HepG2 (cell line): ENCODE measurements at regions not wholly inside any gene's neighbourhood (a gene's known extent, or its start where the extent isn't known, plus 50 kb on each side); places are given as distances from the start of the nearest gene placed in this dataset.

Source experiments
- EP300 ChIP-seq, 3 experiments: sonication (generic) in 1 of 3; formaldehyde crosslinking in 1 of 3; IDR thresholded peaks; 2 replicates each; pipeline versions ENCODE4 v1.5.1 to v1.6.1; 2011 to 2020; ENCODE audit warnings: low read depth in 2 of 3, low read length in 2 of 3, borderline replicate concordance in 1 of 3, improper control_type of control experiment in 1 of 3, mild to moderate bottlenecking in 1 of 3, missing genetic modification reagents in 1 of 3, moderate library complexity in 1 of 3
- GZF1 ChIP-seq: sonication (generic); formaldehyde crosslinking; IDR thresholded peaks from 2 replicates; pipeline ENCODE4 v1.5.1; 2020; ENCODE audit warnings: mild to moderate bottlenecking, missing genetic modification reagents
- HIVEP1 ChIP-seq: sonication (generic); formaldehyde crosslinking; IDR thresholded peaks from 2 replicates; pipeline ENCODE4 v1.4.0; 2020; ENCODE audit warnings: mild to moderate bottlenecking, missing genetic modification reagents
- HNF4A ChIP-seq: sonication (generic); formaldehyde crosslinking; IDR thresholded peaks from 2 replicates; pipeline ENCODE4 v1.4.0; 2020; ENCODE audit warnings: missing genetic modification reagents
- HNRNPL ChIP-seq: fragments of 200-400 bp; formaldehyde crosslinking; IDR thresholded peaks from 2 replicates; pipeline ENCODE4 v1.6.1; 2017; ENCODE audit warnings: mild to moderate bottlenecking, low read depth, low read length
- KLF15 ChIP-seq: sonication (generic); formaldehyde crosslinking; IDR thresholded peaks from 2 replicates; pipeline ENCODE4 v1.8.1; 2023; ENCODE audit warnings: borderline replicate concordance, mild to moderate bottlenecking, inconsistent platforms, missing genetic modification reagents, mixed read lengths
- MAFK ChIP-seq, 2 experiments: IDR thresholded peaks in 1 of 2; conservative IDR thresholded peaks in 1 of 2; 2 replicates each; pipeline ENCODE4 v1.6.1; 2011; ENCODE audit warnings: improper control_type of control experiment in 2 of 2, low read length in 2 of 2
- MED13 ChIP-seq: sonication (generic); formaldehyde crosslinking; IDR thresholded peaks from 2 replicates; pipeline ENCODE4 v1.5.0; 2020; ENCODE audit warnings: missing genetic modification reagents
- MLLT10 ChIP-seq: sonication (generic); formaldehyde crosslinking; IDR thresholded peaks from 2 replicates; pipeline ENCODE4 v1.4.0; 2020; ENCODE audit warnings: missing genetic modification reagents
- NCOA2 ChIP-seq: sonication (generic); formaldehyde crosslinking; IDR thresholded peaks from 2 replicates; pipeline ENCODE4 v1.8.0; 2022; ENCODE audit warnings: inconsistent platforms
- POLR2A ChIP-seq, 2 experiments: IDR thresholded peaks; 2 replicates each; pipeline ENCODE4 v1.6.1; 2011; ENCODE audit warnings: low read depth in 2 of 2, low read length in 2 of 2, mild to moderate bottlenecking in 1 of 2, moderate library complexity in 1 of 2; ENCODE audit not compliant: insufficient read depth in 1 of 2
- REPIN1 ChIP-seq: sonication (generic); formaldehyde crosslinking; IDR thresholded peaks from 2 replicates; pipeline ENCODE4 v1.8.0; 2022; ENCODE audit warnings: missing genetic modification reagents, low read depth, mild to moderate bottlenecking, borderline replicate concordance
- RFXAP ChIP-seq: sonication (generic); formaldehyde crosslinking; IDR thresholded peaks from 2 replicates; pipeline ENCODE4 v1.4.0; 2020; ENCODE audit warnings: missing genetic modification reagents, borderline replicate concordance
- TBX2 ChIP-seq: sonication (generic); formaldehyde crosslinking; IDR thresholded peaks from 2 replicates; pipeline ENCODE4 v1.5.0; 2020; ENCODE audit warnings: missing genetic modification reagents, mild to moderate bottlenecking, borderline replicate concordance
- TF ChIP-seq, protein P1 (sequence below): IDR thresholded peaks from 2 replicates; pipeline ENCODE4 v1.6.1; 2016; ENCODE audit warnings: missing compliant biosample characterization, missing genetic modification reagents, borderline replicate concordance
- TF ChIP-seq, protein P2 (sequence below): sonication (generic); formaldehyde crosslinking; conservative IDR thresholded peaks from 2 replicates; pipeline ENCODE4 v1.8.0; 2022; ENCODE audit warnings: mild to moderate bottlenecking, moderate library complexity, missing genetic modification reagents
- TF ChIP-seq, protein P3 (sequence below): sonication (generic); formaldehyde crosslinking; IDR thresholded peaks from one replicate; pipeline ENCODE4 v1.5.1; 2020; ENCODE audit warnings: mild to moderate bottlenecking, missing genetic modification reagents; ENCODE audit errors: not compliant biosample characterization

DNA sequence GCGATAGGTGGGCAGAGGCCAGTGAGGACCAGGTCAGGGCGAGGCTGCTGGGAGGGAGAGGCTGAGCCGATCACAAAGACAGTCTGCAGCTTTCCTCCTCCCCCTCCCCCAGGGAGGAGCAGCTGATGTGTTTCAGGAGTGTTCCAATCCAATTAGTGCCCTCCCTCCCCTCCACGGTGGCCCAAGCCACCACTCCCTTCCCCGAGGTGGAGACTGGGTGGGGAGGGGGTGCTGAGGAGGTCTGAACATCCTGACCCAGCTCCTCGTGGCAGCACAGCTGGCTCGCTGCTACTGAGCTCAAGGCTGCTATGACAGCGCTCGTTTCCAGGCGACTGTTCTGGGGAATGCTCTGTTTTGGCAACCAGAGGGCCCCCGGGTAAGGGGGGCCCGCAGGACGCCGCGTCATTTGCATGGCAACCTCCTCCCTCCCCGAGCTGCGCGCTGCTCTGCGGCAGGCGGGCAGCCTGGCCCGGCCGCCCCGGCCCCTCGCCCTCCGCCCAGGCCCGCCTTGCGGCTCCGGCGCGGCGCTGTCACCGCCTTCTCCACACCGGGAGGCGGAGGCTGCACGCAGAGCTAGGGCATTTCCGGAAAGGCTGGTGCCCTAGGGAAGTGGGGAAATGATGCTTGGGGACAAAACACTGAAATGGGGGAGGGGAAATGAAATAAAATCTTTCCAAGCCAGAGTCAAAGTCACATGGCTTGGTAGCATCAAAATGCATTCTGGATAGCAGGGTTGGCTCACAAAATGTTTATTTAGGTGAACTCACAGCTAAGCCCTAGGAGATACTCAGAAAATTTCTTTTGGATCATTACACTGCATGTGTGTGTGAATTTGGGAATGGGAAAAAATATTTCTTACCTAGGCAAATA is 67.4 kb upstream of the PIM1 start (continued):
- TF ChIP-seq KLF15 (CRISPR knock-in tag) (no peak), NCOA2 (CRISPR knock-in tag) (peak; percentile 61), EP300 (IDR thresholded peaks at IDR 0.05; ENCODE audit: low read depth in 2 of 2, low read length in 2 of 2) (peak; percentile 50 to 95; a peak in 3 of 4 replicates), EP300 (CRISPR knock-in tag; IDR thresholded peaks at IDR 0.05; ENCODE audit: borderline replicate concordance) (peak; percentile 20; the same call in 1 of the 2 replicates), TBX2 (CRISPR knock-in tag) (peak; percentile 84; the same call in 1 of the 2 replicates), MED13 (CRISPR knock-in tag) (peak; percentile 71), HNF4A (peak; percentile 52; the same call in 1 of the 2 replicates), MLLT10 (CRISPR knock-in tag) (no peak), MAFK (conservative IDR thresholded peaks at IDR 0.05 in 1 of 2, IDR thresholded peaks at IDR 0.05 in 1 of 2; ENCODE audit: low read length in 2 of 2) (peak in 1 of 2 experiments; percentile 22; a peak in 1 of 4 replicates), HIVEP1 (CRISPR knock-in tag) (no peak), POLR2A (IDR thresholded peaks at IDR 0.05; ENCODE audit: insufficient read depth in 1 of 2, low read depth in 2 of 2, low read length in 2 of 2) (peak; percentile 43 to 69; a peak in 2 of 4 replicates), RFXAP (CRISPR knock-in tag) (peak; percentile 71; the same call in 1 of the 2 replicates), REPIN1 (CRISPR knock-in tag) (peak; percentile 64; the same call in 1 of the 2 replicates), GZF1 (CRISPR knock-in tag) (no peak; the same call in 1 of the 2 replicates), HNRNPL (0 out of 2 replicates have a peak, but pooled peaks have one; percentile 34)
- TF ChIP-seq, protein P1, sequence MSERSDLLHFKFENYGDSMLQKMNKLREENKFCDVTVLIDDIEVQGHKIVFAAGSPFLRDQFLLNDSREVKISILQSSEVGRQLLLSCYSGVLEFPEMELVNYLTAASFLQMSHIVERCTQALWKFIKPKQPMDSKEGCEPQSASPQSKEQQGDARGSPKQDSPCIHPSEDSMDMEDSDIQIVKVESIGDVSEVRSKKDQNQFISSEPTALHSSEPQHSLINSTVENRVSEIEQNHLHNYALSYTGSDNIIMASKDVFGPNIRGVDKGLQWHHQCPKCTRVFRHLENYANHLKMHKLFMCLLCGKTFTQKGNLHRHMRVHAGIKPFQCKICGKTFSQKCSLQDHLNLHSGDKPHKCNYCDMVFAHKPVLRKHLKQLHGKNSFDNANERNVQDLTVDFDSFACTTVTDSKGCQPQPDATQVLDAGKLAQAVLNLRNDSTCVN (CRISPR knock-in tag) = peak; percentile 71; the same call in 1 of the 2 replicates
- TF ChIP-seq, protein P2, sequence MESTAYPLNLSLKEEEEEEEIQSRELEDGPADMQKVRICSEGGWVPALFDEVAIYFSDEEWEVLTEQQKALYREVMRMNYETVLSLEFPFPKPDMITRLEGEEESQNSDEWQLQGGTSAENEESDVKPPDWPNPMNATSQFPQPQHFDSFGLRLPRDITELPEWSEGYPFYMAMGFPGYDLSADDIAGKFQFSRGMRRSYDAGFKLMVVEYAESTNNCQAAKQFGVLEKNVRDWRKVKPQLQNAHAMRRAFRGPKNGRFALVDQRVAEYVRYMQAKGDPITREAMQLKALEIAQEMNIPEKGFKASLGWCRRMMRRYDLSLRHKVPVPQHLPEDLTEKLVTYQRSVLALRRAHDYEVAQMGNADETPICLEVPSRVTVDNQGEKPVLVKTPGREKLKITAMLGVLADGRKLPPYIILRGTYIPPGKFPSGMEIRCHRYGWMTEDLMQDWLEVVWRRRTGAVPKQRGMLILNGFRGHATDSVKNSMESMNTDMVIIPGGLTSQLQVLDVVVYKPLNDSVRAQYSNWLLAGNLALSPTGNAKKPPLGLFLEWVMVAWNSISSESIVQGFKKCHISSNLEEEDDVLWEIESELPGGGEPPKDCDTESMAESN = no peak
- TF ChIP-seq, protein P3, sequence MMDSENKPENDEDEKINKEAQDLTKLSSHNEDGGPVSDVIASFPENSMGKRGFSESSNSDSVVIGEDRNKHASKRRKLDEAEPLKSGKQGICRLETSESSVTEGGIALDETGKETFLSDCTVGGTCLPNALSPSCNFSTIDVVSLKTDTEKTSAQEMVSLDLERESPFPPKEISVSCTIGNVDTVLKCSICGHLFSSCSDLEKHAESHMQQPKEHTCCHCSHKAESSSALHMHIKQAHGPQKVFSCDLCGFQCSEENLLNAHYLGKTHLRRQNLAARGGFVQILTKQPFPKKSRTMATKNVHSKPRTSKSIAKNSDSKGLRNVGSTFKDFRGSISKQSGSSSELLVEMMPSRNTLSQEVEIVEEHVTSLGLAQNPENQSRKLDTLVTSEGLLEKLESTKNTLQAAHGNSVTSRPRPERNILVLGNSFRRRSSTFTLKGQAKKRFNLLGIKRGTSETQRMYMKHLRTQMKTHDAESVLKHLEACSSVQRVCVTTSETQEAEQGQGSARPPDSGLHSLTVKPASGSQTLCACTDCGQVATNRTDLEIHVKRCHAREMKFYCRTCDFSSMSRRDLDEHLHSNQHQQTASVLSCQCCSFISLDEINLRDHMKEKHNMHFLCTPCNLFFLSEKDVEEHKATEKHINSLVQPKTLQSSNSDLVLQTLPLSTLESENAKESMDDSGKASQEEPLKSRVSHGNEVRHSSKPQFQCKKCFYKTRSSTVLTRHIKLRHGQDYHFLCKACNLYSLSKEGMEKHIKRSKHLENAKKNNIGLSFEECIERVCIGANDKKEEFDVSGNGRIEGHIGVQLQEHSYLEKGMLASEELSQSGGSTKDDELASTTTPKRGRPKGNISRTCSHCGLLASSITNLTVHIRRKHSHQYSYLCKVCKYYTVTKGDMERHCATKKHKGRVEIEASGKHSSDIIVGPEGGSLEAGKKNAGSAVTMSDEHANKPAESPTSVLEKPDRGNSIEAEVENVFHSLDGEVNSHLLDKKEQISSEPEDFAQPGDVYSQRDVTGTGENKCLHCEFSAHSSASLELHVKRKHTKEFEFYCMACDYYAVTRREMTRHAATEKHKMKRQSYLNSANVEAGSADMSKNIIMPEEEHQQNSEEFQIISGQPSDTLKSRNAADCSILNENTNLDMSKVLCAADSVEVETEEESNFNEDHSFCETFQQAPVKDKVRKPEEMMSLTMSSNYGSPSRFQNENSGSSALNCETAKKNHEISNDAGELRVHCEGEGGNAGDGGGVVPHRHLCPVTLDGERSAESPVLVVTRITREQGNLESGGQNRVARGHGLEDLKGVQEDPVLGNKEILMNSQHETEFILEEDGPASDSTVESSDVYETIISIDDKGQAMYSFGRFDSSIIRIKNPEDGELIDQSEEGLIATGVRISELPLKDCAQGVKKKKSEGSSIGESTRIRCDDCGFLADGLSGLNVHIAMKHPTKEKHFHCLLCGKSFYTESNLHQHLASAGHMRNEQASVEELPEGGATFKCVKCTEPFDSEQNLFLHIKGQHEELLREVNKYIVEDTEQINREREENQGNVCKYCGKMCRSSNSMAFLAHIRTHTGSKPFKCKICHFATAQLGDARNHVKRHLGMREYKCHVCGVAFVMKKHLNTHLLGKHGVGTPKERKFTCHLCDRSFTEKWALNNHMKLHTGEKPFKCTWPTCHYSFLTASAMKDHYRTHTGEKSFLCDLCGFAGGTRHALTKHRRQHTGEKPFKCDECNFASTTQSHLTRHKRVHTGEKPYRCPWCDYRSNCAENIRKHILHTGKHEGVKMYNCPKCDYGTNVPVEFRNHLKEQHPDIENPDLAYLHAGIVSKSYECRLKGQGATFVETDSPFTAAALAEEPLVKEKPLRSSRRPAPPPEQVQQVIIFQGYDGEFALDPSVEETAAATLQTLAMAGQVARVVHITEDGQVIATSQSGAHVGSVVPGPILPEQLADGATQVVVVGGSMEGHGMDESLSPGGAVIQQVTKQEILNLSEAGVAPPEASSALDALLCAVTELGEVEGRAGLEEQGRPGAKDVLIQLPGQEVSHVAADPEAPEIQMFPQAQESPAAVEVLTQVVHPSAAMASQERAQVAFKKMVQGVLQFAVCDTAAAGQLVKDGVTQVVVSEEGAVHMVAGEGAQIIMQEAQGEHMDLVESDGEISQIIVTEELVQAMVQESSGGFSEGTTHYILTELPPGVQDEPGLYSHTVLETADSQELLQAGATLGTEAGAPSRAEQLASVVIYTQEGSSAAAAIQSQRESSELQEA (CRISPR knock-in tag) = no peak
